SU-DHL-6 (cell line): ENCODE measurements at regions not wholly inside any gene's neighbourhood (a gene's known extent, or its start where the extent isn't known, plus 50 kb on each side); places are given as distances from the start of the nearest gene placed in this dataset.

Experiments used
- CTCF ChIP-seq: fragments of 200-600 bp; sonication (generic); IDR thresholded peaks from one replicate; pipeline ENCODE4 v1.5.1; 2017; ENCODE audit warnings: antibody characterized with exemption, mild to moderate bottlenecking, low read length, moderate library complexity; ENCODE audit not compliant: insufficient read depth, poor library complexity, severe bottlenecking
- EZH2phosphoT487 ChIP-seq: fragments of 200-600 bp; sonication (generic), shearing (Covaris generic); conservative IDR thresholded peaks from 2 replicates; pipeline ENCODE4 v1.6.1; 2018; ENCODE audit warnings: mild to moderate bottlenecking, antibody characterized with exemption, low read length, moderate library complexity, mixed read lengths

GRCh38 chr3:161838021-161838420 is 341.4 kb downstream of the OTOL1 start:
- TF ChIP-seq CTCF (no peak), EZH2phosphoT487 (no peak)
